A673 (cell line): ENCODE measurements at regions not wholly inside any gene's neighbourhood (a gene's known extent, or its start where the extent isn't known, plus 50 kb on each side); places are given as distances from the start of the nearest gene placed in this dataset.
"Not testable (repeated sequence)": the region's sequence is repeated elsewhere in the genome, so short reads cannot be mapped to it uniquely, and the experiment has no call there.

Source experiments
- BruUV-seq: library from RNA; stranded (reverse); fragments of 400-500 nt; replicated peaks from 2 replicates; lab custom pipeline; 2021; lab: Mats Ljungman, UMichigan
- CTCF ChIA-PET: fragments of 300-600 bp; sonication (Branson Sonifier 250); formaldehyde crosslinking; loops from one replicate; lab custom pipeline; 2022; ENCODE audit warnings: antibody characterized with exemption; lab: Charles Lee
- POLR2A ChIA-PET: fragments of 300-600 bp; sonication (Branson Sonifier 250); formaldehyde crosslinking; loops from one replicate; lab custom pipeline; 2022; ENCODE audit warnings: antibody characterized with exemption; ENCODE audit not compliant: low non-redundant PET; lab: Charles Lee
- DNase-seq: peaks from one replicate; pipeline ENCODE4 v3.0.0-alpha.2; 2015; ENCODE audit warnings: low spot score
- H3K27ac ChIP-seq: fragments of 200-600 bp; sonication (generic); 2 replicates; pipeline ENCODE4 v1.5.1; 2016; ENCODE audit warnings: mixed run types, low read depth, mild to moderate bottlenecking, mixed read lengths, antibody characterized with exemption, low read length; ENCODE audit not compliant: poor library complexity, severe bottlenecking
- H3K27me3 ChIP-seq: fragments of 200-600 bp; sonication (generic); replicated peaks from 2 replicates; pipeline ENCODE4 v1.6.1; 2017; ENCODE audit warnings: mixed run types, low read depth, mild to moderate bottlenecking, mixed read lengths, antibody characterized with exemption, low read length; ENCODE audit not compliant: insufficient read depth, poor library complexity
- H3K36me3 ChIP-seq: fragments of 200-600 bp; sonication (generic); 2 replicates; pipeline ENCODE4 v1.6.1; 2016; ENCODE audit warnings: mixed run types, mild to moderate bottlenecking, mixed read lengths, antibody characterized with exemption, low read length; ENCODE audit not compliant: insufficient read depth, poor library complexity, severe bottlenecking
- H3K4me1 ChIP-seq: fragments of 200-600 bp; sonication (generic); 2 replicates; pipeline ENCODE4 v1.6.1; 2017; ENCODE audit warnings: mixed run types, mild to moderate bottlenecking, mixed read lengths, antibody characterized with exemption, low read length; ENCODE audit not compliant: insufficient read depth, poor library complexity, severe bottlenecking
- H3K4me3 ChIP-seq: fragments of 200-600 bp; sonication (generic); 2 replicates; pipeline ENCODE4 v1.5.1; 2016; ENCODE audit warnings: low read depth, mixed run types, mild to moderate bottlenecking, mixed read lengths, low read length; ENCODE audit not compliant: poor library complexity, severe bottlenecking
- H3K9me3 ChIP-seq: fragments of 200-600 bp; sonication (generic); 2 replicates; pipeline ENCODE4 v1.6.1; 2016; ENCODE audit warnings: mixed run types, low read depth, mild to moderate bottlenecking, mixed read lengths, antibody characterized with exemption, low read length; ENCODE audit not compliant: poor library complexity, severe bottlenecking
- CTCF ChIP-seq: fragments of 300-800, 200-600 bp; sonication (generic); conservative IDR thresholded peaks from 2 replicates; pipeline ENCODE4 v1.5.1; 2017; ENCODE audit warnings: low read depth, mild to moderate bottlenecking, antibody characterized with exemption, low read length, moderate library complexity, mixed read lengths
- EZH2 ChIP-seq: fragments of 200-600 bp; sonication (generic); IDR thresholded peaks from 2 replicates; pipeline ENCODE4 v1.6.1; 2017; ENCODE audit warnings: borderline replicate concordance, low read depth, mild to moderate bottlenecking, mixed read lengths, antibody characterized with exemption, low read length; ENCODE audit not compliant: poor library complexity, severe bottlenecking
- intact Hi-C: fragments of 100-400 bp; cut with micrococcal nuclease; formaldehyde crosslinking; loops from one replicate; pipeline ENCODE4 v1.10.0; 2022; ENCODE audit not compliant: unreplicated experiment

DNA sequence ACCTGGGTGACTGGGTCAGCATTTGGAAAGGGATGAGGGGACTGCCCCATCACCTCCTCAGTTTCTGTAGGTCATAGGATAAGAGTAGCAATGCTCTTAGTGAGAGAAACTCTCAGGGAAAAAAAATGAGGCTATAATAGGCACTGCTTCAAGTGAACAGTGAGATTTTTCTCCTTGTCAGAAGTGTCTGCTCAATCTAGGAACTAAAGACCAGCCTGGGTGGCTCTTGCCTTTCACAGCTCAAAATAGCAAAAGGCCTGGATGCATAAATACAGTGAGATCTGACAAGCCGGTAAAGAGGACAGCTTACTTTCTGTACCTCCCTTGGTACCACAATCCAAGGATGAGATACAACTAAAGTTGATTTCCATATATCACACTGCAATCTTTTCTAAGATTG lies 205.6 kb upstream of the ANO5 start:
- Histone ChIP-seq H3K4me3 (no peak overlapping the region), H3K4me1 (peaks cover 21% of the 10 kb centered on the region), H3K36me3 (no peaks in the 10 kb centered on the region), H3K27me3 (no peaks in the 10 kb centered on the region), H3K27ac (no peak overlapping the region), H3K9me3 (no peaks in the 10 kb centered on the region)
- BruUV-seq, result no TSS peak
- CTCF ChIA-PET, result no interaction called here
- POLR2A ChIA-PET, result no interaction called here
- no peak for TF ChIP-seq CTCF
- no peak for TF ChIP-seq EZH2
- intact Hi-C loops, result loop anchor here (10.0 kb wide), 1 partner anchor 112 kb away; no protein-coding TSS in a partner anchor
- DNase-seq, result no peak

GRCh38 chr11:21988477-21988876 lies 204.4 kb upstream of the ANO5 start:
- no peaks in the 10 kb centered on the region for H3K36me3 ChIP-seq
- no peak overlapping the region for H3K27ac ChIP-seq
- no peaks in the 10 kb centered on the region for H3K9me3 ChIP-seq
- no peaks in the 10 kb centered on the region for H3K27me3 ChIP-seq
- no TSS peak for BruUV-seq
- H3K4me3 ChIP-seq, result no peak overlapping the region
- ChIA-PET POLR2A (no interaction called here), CTCF (interaction anchor here (1.1 to 1.6 kb wide), 2 partner anchors 116 to 142 kb away, joined by 6 to 9 read pairs; no protein-coding TSS in a partner anchor)
- TF ChIP-seq EZH2, result no peak
- TF ChIP-seq CTCF, result peak; percentile 50
- H3K4me1 ChIP-seq, result peaks cover 19% of the 10 kb centered on the region
- intact Hi-C loops, result loop anchor here (10.0 kb wide), 1 partner anchor 114 kb away; no protein-coding TSS in a partner anchor
- DNase-seq, result peak; percentile 61

- H3K27ac ChIP-seq, POLR2A ChIA-PET, H3K4me1 ChIP-seq, intact Hi-C loops, DNase-seq, H3K36me3 ChIP-seq, H3K4me3 ChIP-seq, BruUV-seq, H3K9me3 ChIP-seq, CTCF ChIA-PET, H3K27me3 ChIP-seq: not testable (repeated sequence)
These were observed 191.1 kb upstream of the ANO5 start for GRCh38 chr11:22001803-22002202.

DNA sequence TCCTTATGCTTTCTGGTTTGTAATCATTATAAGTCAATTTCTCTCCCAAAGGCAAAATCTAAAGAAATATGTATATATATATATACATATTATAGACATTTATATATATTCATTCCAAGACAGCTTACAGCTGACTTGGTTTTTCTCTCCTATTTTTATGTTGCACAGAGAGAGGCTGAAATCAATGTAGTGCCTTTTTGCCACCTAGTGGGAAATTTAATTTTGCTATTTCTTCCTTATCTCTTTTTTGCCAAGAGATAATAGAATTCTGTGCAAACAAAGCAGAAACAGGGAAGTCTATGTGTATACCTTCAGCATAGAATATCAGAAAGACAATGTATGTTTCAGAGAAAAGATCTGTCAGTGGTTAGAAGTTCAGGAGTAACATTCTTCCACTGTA lies 186.0 kb upstream of the ANO5 start:
- no peak; the same call in 1 of the 2 replicates for TF ChIP-seq CTCF
- no peak for TF ChIP-seq EZH2
- H3K27ac ChIP-seq, result no peak overlapping the region
- intact Hi-C loops, result loop anchor here (5.0 kb wide), 1 partner anchor 50 kb away; no protein-coding TSS in a partner anchor
- H3K9me3 ChIP-seq, result no peaks in the 10 kb centered on the region
- ChIA-PET CTCF (no interaction called here), POLR2A (no interaction called here)
- no peak overlapping the region for H3K4me3 ChIP-seq
- no TSS peak for BruUV-seq
- no peaks in the 10 kb centered on the region for H3K36me3 ChIP-seq
- no peaks in the 10 kb centered on the region for H3K27me3 ChIP-seq
- H3K4me1 ChIP-seq, result no peaks in the 10 kb centered on the region
- DNase-seq, result peak; percentile 8
